Osteocyte (in vitro differentiated cells): ENCODE measurements at regions not wholly inside any gene's neighbourhood (a gene's known extent, or its start where the extent isn't known, plus 50 kb on each side); places are given as distances from the start of the nearest gene placed in this dataset.

ENCODE experiments used
- DNase-seq: peaks from one replicate; pipeline ENCODE4 v3.0.0; 2021; ENCODE audit warnings: mixed read lengths; ENCODE audit not compliant: unreplicated experiment; ENCODE audit errors: extremely low spot score
- H3K27ac Mint-ChIP-seq: one replicate; pipeline ENCODE4 v1.8.0; 2021; ENCODE audit warnings: mild to moderate bottlenecking, mixed read lengths; ENCODE audit not compliant: unreplicated experiment
- H3K27me3 Mint-ChIP-seq: one replicate; pipeline ENCODE4 v1.8.0; 2021; ENCODE audit warnings: mixed read lengths; ENCODE audit not compliant: unreplicated experiment
- H3K36me3 Mint-ChIP-seq: one replicate; pipeline ENCODE4 v1.8.0; 2021; ENCODE audit warnings: mixed read lengths; ENCODE audit not compliant: unreplicated experiment
- H3K4me1 Mint-ChIP-seq: one replicate; pipeline ENCODE4 v1.8.0; 2021; ENCODE audit warnings: mixed read lengths; ENCODE audit not compliant: unreplicated experiment
- H3K4me3 Mint-ChIP-seq: one replicate; pipeline ENCODE4 v1.8.0; 2021; ENCODE audit warnings: mild to moderate bottlenecking, moderate library complexity, mixed read lengths; ENCODE audit not compliant: unreplicated experiment
- H3K9me3 Mint-ChIP-seq: one replicate; pipeline ENCODE4 v1.8.0; 2021; ENCODE audit warnings: mixed read lengths; ENCODE audit not compliant: unreplicated experiment
- TF ChIP-seq, protein P1 (sequence below): fragments of 200-600 bp; sonication (generic); IDR thresholded peaks from 2 replicates; pipeline ENCODE4 v1.5.0; 2021; ENCODE audit warnings: antibody characterized with exemption, mild to moderate bottlenecking, moderate library complexity

DNA sequence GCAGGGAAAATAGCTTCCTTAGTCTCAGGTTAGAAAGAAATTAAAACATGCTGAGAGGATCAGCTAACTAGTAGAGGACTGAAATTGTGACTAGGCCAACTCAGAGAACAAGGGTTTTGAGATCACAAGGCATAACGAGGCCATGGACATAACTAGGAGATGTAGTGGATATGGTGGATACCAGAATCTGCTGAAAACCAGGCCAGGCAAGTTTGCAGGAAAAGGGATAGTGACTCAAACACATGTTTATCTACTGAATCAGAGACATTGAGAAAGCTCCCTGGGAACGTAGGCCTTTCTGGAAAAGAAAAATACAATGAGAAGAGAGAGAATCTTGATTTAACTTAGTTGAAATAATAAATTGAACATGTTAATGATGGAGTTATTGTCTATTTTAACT lies 326.5 kb upstream of the GBE1 start:
- no peak for DNase-seq
- Mint-ChIP-seq H3K4me3 (no peak overlapping the region), H3K27ac (peak overlapping the region; percentile 25), H3K27me3 (no peaks in the 10 kb centered on the region), H3K9me3 (no peaks in the 10 kb centered on the region), H3K36me3 (no peaks in the 10 kb centered on the region), H3K4me1 (peaks cover 29% of the 10 kb centered on the region)
- TF ChIP-seq, protein P1, sequence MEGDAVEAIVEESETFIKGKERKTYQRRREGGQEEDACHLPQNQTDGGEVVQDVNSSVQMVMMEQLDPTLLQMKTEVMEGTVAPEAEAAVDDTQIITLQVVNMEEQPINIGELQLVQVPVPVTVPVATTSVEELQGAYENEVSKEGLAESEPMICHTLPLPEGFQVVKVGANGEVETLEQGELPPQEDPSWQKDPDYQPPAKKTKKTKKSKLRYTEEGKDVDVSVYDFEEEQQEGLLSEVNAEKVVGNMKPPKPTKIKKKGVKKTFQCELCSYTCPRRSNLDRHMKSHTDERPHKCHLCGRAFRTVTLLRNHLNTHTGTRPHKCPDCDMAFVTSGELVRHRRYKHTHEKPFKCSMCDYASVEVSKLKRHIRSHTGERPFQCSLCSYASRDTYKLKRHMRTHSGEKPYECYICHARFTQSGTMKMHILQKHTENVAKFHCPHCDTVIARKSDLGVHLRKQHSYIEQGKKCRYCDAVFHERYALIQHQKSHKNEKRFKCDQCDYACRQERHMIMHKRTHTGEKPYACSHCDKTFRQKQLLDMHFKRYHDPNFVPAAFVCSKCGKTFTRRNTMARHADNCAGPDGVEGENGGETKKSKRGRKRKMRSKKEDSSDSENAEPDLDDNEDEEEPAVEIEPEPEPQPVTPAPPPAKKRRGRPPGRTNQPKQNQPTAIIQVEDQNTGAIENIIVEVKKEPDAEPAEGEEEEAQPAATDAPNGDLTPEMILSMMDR = no peak

DNA sequence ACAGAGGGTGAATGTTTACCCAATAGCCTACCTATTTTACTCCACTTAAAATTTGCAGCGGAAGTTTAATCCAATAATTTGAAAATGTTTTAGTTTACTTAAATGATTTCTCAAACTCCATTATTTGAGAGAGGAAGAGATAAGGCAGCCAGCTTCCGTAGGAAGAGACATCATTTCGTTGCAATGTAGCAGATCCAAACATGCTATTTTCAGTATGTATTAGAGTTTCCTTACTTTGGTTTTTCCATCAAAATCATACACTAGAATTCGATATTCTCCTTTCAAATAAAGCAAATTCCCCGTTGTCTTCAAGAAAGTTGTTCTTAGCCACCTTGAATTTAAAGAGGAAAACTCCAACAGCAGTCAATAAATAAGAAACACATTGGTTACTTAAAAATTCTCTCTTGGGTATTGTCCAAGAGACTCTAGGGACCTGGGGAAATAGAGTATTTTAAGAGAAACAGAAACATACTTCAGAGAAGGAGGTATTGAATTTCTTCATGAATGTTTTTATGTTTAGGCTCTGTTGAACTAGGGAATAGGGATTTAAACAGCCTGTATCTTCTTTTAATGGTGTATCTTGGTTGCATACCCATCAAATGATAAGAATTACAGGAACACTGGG lies 324.5 kb upstream of the GBE1 start:
- no peak overlapping the region for H3K4me3 Mint-ChIP-seq
- TF ChIP-seq, protein P1 = no peak
- DNase-seq = no peak

DNA sequence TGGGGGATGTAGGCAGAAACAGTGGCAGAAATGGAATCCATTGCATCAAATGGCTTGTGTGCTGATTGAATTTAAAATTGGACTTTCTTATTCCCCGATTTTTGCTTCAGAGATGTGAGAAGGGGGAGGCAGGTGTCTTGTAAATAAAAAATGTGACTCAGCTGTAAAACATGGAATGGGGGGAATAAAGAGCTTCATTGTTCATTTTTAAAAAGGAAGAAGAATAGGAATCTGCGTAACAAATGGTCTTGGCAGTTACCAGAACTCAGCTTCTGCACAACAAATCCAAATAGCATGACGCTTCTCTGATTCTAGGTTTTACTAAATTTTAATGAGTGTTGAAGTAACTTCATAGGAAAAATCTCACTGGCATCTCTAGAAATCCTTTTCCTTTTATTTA lies 323.9 kb upstream of the GBE1 start:
- TF ChIP-seq, protein P1 = no peak
- Mint-ChIP-seq H3K36me3 (no peaks in the 10 kb centered on the region), H3K4me3 (no peak overlapping the region), H3K27ac (no peak overlapping the region), H3K9me3 (no peaks in the 10 kb centered on the region), H3K27me3 (no peaks in the 10 kb centered on the region), H3K4me1 (peaks cover 43% of the 10 kb centered on the region)
- no peak for DNase-seq

More for the DNA sequence above, 324.5 kb upstream of the GBE1 start:
- Mint-ChIP-seq H3K27me3 (no peaks in the 10 kb centered on the region), H3K27ac (no peak overlapping the region), H3K9me3 (no peaks in the 10 kb centered on the region), H3K36me3 (no peaks in the 10 kb centered on the region), H3K4me1 (peaks cover 37% of the 10 kb centered on the region)

DNA sequence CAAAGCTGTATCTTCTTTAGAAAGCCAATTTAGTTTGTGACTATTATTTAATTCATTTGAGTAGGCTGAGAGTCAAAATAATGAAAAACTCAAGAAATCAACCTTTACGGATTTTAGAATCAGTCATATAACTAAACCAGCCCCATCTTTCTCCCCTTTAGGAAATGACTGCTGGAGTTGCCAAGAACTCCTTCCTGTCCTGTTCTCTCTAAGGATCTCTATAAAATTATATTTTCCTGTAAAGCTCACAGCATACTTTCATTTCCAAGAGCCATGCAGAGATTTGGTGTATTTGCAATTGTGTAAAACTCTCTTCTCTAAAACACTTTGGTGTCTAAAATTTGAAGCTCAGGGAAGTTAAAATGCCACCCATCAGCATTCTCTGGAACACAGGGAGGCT lies 323.4 kb upstream of the GBE1 start:
- Mint-ChIP-seq H3K27ac (no peak overlapping the region), H3K4me1 (peaks cover 44% of the 10 kb centered on the region), H3K27me3 (no peaks in the 10 kb centered on the region), H3K4me3 (no peak overlapping the region), H3K9me3 (no peaks in the 10 kb centered on the region), H3K36me3 (no peaks in the 10 kb centered on the region)
- no peak for DNase-seq
- TF ChIP-seq, protein P1 = no peak

DNA sequence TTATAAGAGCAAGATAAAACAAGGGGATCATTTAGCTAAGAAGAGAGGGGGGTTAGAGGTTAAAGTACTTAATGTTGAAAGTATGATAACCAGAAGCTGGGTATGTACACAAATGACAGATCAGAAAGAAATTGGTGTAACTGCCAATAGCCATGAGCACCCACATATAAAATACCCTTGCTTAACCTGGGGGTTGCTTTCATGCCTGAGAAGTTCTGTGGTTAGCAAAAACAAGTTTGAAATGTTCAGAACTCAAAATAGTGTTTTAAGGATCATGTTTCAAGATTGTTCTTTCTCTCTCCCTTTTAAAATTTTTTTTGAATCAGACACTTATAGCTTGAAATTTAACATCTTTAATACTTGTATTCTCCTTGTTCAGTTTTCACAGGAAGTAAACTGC lies 321.4 kb upstream of the GBE1 start:
- peaks cover 40% of the 10 kb centered on the region for H3K4me1 Mint-ChIP-seq
- TF ChIP-seq, protein P1 = no peak
- no peak overlapping the region for H3K4me3 Mint-ChIP-seq
- H3K9me3 Mint-ChIP-seq = no peaks in the 10 kb centered on the region
- no peak overlapping the region for H3K27ac Mint-ChIP-seq
- DNase-seq = no peak
- H3K27me3 Mint-ChIP-seq = no peaks in the 10 kb centered on the region
- H3K36me3 Mint-ChIP-seq = no peaks in the 10 kb centered on the region
